NCI-H1694 (cell line): ENCODE measurements at regions not wholly inside any gene's neighbourhood (a gene's known extent, or its start where the extent isn't known, plus 50 kb on each side); places are given as distances from the start of the nearest gene placed in this dataset.

Source experiments
- DNase-seq: peaks from one replicate; lab custom pipeline; 2025; lab: John Stamatoyannopoulos, UW

- DNase-seq, result no peak
Observed at GRCh38 chr13:72229067-72229466, 362.1 kb upstream of the DACH1 start.

- DNase-seq, result no peak
Observed at GRCh38 chr13:72221276-72221962, 354.4 kb upstream of the DACH1 start.

GRCh38 chr13:72218966-72219365 lies 352.0 kb upstream of the DACH1 start:
- DNase-seq, result no peak

GRCh38 chr13:72217142-72217541 lies 350.1 kb upstream of the DACH1 start:
- no peak for DNase-seq

- DNase-seq, result no peak
Observed at GRCh38 chr13:72208112-72208645, 341.2 kb upstream of the DACH1 start.

GRCh38 chr13:72205773-72206172 lies 338.8 kb upstream of the DACH1 start:
- DNase-seq, result no peak

- DNase-seq, result no peak
Observed at GRCh38 chr13:72204291-72204690, 337.3 kb upstream of the DACH1 start.

- no peak for DNase-seq
Observed at GRCh38 chr13:72201726-72202125, 334.7 kb upstream of the DACH1 start.

GRCh38 chr13:72199640-72200039 lies 332.6 kb upstream of the DACH1 start:
- no peak for DNase-seq

GRCh38 chr13:72198967-72199560 lies 332.1 kb upstream of the DACH1 start:
- no peak for DNase-seq

- no peak for DNase-seq
Observed at GRCh38 chr13:72198042-72198441, 331.0 kb upstream of the DACH1 start.

- DNase-seq, result no peak
Observed at GRCh38 chr13:72195044-72195704, 328.2 kb upstream of the DACH1 start.

GRCh38 chr13:72194523-72194922 lies 327.5 kb upstream of the DACH1 start:
- DNase-seq, result no peak

- no peak for DNase-seq
Observed at GRCh38 chr13:72186730-72187422, 319.9 kb upstream of the DACH1 start.

GRCh38 chr13:72185776-72186175 lies 318.8 kb upstream of the DACH1 start:
- no peak for DNase-seq

GRCh38 chr13:72181661-72182060 lies 314.7 kb upstream of the DACH1 start:
- DNase-seq, result no peak

- DNase-seq, result no peak
Observed at GRCh38 chr13:72180253-72180952, 313.4 kb upstream of the DACH1 start.

- no peak for DNase-seq
Observed at GRCh38 chr13:72174549-72174948, 307.5 kb upstream of the DACH1 start.

- DNase-seq, result no peak
Observed at GRCh38 chr13:72170571-72170970, 303.6 kb upstream of the DACH1 start.

- DNase-seq, result no peak
Observed at GRCh38 chr13:72168126-72168855, 301.3 kb upstream of the DACH1 start.

GRCh38 chr13:72166102-72166650 lies 299.2 kb upstream of the DACH1 start:
- DNase-seq, result no peak
